PC-9 (cell line): ENCODE measurements at regions not wholly inside any gene's neighbourhood (a gene's known extent, or its start where the extent isn't known, plus 50 kb on each side); places are given as distances from the start of the nearest gene placed in this dataset.
"Not testable (repeated sequence)": the region's sequence is repeated elsewhere in the genome, so short reads cannot be mapped to it uniquely, and the experiment has no call there.

ENCODE experiments used
- EZH2 ChIP-seq: fragments of 200-600 bp; sonication (generic); IDR thresholded peaks from 2 replicates; pipeline ENCODE4 v1.8.0; 2017; ENCODE audit warnings: antibody characterized with exemption, low read depth
- TF ChIP-seq, protein P1 (sequence below): fragments of 200-600 bp; sonication (generic); conservative IDR thresholded peaks from 2 replicates; pipeline ENCODE4 v1.6.1; 2017; ENCODE audit warnings: mixed run types, antibody characterized with exemption, mild to moderate bottlenecking, moderate library complexity

DNA sequence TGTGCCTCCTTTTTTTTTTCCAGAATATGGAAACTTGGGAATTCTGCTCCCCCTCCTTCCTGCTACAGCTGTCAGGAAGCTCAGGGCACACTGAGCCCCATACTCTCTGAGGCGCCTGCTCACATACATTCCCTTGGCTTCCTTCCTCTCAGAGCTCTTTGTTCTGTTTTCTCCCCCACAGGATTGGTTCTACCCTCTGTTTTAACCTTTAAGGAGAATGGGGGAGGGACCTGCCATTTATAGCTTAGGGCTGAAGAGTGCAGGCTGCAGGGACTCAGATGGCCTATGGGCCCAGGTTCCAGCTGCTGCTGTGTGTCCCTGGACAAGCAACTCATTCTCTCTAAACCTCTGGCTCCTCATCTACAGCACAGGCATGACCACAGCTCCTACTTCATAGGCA is 70.7 kb upstream of the HUWE1 start:
- TF ChIP-seq, protein P1, sequence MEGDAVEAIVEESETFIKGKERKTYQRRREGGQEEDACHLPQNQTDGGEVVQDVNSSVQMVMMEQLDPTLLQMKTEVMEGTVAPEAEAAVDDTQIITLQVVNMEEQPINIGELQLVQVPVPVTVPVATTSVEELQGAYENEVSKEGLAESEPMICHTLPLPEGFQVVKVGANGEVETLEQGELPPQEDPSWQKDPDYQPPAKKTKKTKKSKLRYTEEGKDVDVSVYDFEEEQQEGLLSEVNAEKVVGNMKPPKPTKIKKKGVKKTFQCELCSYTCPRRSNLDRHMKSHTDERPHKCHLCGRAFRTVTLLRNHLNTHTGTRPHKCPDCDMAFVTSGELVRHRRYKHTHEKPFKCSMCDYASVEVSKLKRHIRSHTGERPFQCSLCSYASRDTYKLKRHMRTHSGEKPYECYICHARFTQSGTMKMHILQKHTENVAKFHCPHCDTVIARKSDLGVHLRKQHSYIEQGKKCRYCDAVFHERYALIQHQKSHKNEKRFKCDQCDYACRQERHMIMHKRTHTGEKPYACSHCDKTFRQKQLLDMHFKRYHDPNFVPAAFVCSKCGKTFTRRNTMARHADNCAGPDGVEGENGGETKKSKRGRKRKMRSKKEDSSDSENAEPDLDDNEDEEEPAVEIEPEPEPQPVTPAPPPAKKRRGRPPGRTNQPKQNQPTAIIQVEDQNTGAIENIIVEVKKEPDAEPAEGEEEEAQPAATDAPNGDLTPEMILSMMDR = not testable (repeated sequence)
- TF ChIP-seq EZH2 = not testable (repeated sequence)
